ENCODE measurements at regions not wholly inside any gene's neighbourhood (a gene's known extent, or its start where the extent isn't known, plus 50 kb on each side); places are given as distances from the start of the nearest gene placed in this dataset.

DNA sequence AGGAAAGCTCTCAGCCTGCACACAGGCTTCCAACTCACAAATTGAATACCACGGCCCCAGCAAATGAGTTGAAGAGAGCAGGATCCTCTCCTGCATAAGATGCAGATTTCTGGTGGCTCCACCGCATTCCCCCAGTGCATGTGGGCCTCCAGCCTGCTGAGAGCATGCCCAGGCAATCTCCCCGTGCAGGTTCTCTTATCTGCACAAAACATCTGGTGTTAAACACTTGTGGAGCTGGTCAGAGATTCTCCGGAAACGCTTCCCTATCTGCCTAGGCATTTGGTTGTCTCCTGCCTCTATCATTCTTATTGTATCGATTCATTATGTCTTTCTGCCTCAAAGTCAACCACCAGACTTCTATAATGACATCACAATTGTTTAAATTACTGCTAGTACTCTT is 1349.0 kb upstream of the B3GALT2 start:
- Histone ChIP-seq H3K27ac (no peak overlapping the region), H3K4me1 (ENCODE audit: insufficient read depth) (peaks cover 5% of the 10 kb centered on the region), H3K9me2 (replicated peaks; ENCODE audit: insufficient read depth) (no peaks in the 10 kb centered on the region), H4K20me1 (ENCODE audit: insufficient read depth, poor library complexity, severe bottlenecking) (no peaks in the 10 kb centered on the region), H3K36me3 (replicated peaks; ENCODE audit: insufficient read depth, low read depth) (no peaks in the 10 kb centered on the region), H3K9me3 (ENCODE audit: low read depth) (no peaks in the 10 kb centered on the region), H3K4me3 (no peak overlapping the region), H3K27me3 (no peaks in the 10 kb centered on the region), H3K4me2 (no peak overlapping the region), H3K79me2 (no peaks in the 10 kb centered on the region), H2AFZ (peak overlapping the region; percentile 30)
- TF ChIP-seq EZH2 (IDR thresholded peaks at IDR 0.05; ENCODE audit: borderline replicate concordance): no peak
- TF ChIP-seq, protein P1, sequence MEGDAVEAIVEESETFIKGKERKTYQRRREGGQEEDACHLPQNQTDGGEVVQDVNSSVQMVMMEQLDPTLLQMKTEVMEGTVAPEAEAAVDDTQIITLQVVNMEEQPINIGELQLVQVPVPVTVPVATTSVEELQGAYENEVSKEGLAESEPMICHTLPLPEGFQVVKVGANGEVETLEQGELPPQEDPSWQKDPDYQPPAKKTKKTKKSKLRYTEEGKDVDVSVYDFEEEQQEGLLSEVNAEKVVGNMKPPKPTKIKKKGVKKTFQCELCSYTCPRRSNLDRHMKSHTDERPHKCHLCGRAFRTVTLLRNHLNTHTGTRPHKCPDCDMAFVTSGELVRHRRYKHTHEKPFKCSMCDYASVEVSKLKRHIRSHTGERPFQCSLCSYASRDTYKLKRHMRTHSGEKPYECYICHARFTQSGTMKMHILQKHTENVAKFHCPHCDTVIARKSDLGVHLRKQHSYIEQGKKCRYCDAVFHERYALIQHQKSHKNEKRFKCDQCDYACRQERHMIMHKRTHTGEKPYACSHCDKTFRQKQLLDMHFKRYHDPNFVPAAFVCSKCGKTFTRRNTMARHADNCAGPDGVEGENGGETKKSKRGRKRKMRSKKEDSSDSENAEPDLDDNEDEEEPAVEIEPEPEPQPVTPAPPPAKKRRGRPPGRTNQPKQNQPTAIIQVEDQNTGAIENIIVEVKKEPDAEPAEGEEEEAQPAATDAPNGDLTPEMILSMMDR (IDR thresholded peaks at IDR 0.05; ENCODE audit: poor library complexity): no peak
- TF ChIP-seq EZH2phosphoT487 (IDR thresholded peaks at IDR 0.05; ENCODE audit: low read depth, severe bottlenecking, unreplicated experiment): no peak
- 25% methylated on average over 6 of the region's 6 CpGs for WGBS (ENCODE audit: low lambda C conversion rate, missing lambda C conversion rate)
- DNase-seq (ENCODE audit: low spot score): peak; percentile 16

DNA sequence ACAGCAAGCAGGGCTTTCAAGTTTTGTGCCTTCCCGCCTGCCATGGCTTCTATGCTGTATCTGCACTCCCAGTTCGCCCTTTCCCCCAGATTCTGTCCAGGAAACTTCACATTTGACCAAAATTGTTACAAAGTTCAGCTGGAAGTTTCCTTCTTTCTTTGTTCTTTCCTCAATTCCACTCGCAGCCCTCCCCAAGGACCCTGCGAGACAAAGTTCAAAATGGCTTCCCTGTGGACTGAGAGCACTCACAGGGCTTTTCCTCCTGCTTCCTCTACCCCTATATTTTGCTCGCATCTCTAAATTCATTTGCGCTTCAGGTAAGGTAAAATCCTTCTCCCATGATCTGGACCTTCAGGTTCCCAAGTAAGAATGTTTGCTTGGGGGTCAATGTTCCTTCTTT is 1348.4 kb upstream of the B3GALT2 start:
- Histone ChIP-seq H3K27me3 (no peaks in the 10 kb centered on the region), H3K4me1 (ENCODE audit: insufficient read depth) (peaks cover 5% of the 10 kb centered on the region), H4K20me1 (ENCODE audit: insufficient read depth, poor library complexity, severe bottlenecking) (no peaks in the 10 kb centered on the region), H3K9me2 (replicated peaks; ENCODE audit: insufficient read depth) (no peaks in the 10 kb centered on the region), H3K27ac (no peak overlapping the region), H3K9me3 (ENCODE audit: low read depth) (no peaks in the 10 kb centered on the region), H2AFZ (peak overlapping the region; percentile 30), H3K36me3 (replicated peaks; ENCODE audit: insufficient read depth, low read depth) (no peaks in the 10 kb centered on the region), H3K4me2 (no peak overlapping the region), H3K4me3 (no peak overlapping the region), H3K79me2 (no peaks in the 10 kb centered on the region)
- WGBS (ENCODE audit: low lambda C conversion rate, missing lambda C conversion rate): 81% methylated on average over 6 of the region's 6 CpGs
- TF ChIP-seq, protein P1 (IDR thresholded peaks at IDR 0.05; ENCODE audit: poor library complexity): no peak
- no peak for TF ChIP-seq EZH2phosphoT487 (IDR thresholded peaks at IDR 0.05; ENCODE audit: low read depth, severe bottlenecking, unreplicated experiment)
- no peak for TF ChIP-seq EZH2 (IDR thresholded peaks at IDR 0.05; ENCODE audit: borderline replicate concordance)
- DNase-seq (ENCODE audit: low spot score): no peak

DNA sequence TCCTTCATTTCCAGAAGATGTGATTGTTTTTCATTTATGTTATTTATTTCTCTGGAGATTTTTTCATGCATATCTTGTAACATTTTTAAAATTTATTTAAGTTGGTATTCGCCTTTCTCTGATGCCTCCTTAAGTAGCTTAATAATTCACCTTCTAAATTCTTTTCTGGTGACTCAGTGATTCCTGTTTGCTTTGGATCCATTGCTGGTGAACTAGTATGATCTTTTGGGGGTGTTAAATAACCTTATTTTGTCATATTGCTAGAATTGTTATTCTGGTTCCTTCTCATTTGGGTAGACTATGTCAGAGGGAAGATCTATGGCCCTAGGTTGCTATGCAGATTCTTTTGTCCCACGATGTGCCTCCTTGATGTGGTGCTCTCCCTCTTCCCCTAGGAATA is 1347.2 kb upstream of the B3GALT2 start:
- no peaks in the 10 kb centered on the region for H4K20me1 ChIP-seq (ENCODE audit: insufficient read depth, poor library complexity, severe bottlenecking)
- 90% methylated on average over 2 of the region's 2 CpGs for WGBS (ENCODE audit: low lambda C conversion rate, missing lambda C conversion rate)
- no peak overlapping the region for H3K4me3 ChIP-seq
- H3K27ac ChIP-seq: no peak overlapping the region
- no peaks in the 10 kb centered on the region for H3K36me3 ChIP-seq (replicated peaks; ENCODE audit: insufficient read depth, low read depth)
- no peak for DNase-seq (ENCODE audit: low spot score)
- no peaks in the 10 kb centered on the region for H3K9me2 ChIP-seq (replicated peaks; ENCODE audit: insufficient read depth)
- no peaks in the 10 kb centered on the region for H3K79me2 ChIP-seq
- H2AFZ ChIP-seq: no peak overlapping the region
- H3K4me1 ChIP-seq (ENCODE audit: insufficient read depth): peaks cover 5% of the 10 kb centered on the region
- H3K27me3 ChIP-seq: no peaks in the 10 kb centered on the region
- H3K4me2 ChIP-seq: no peak overlapping the region
- no peaks in the 10 kb centered on the region for H3K9me3 ChIP-seq (ENCODE audit: low read depth)
- TF ChIP-seq, protein P1 (IDR thresholded peaks at IDR 0.05; ENCODE audit: poor library complexity): no peak
- TF ChIP-seq EZH2phosphoT487 (IDR thresholded peaks at IDR 0.05; ENCODE audit: low read depth, severe bottlenecking, unreplicated experiment): no peak
- TF ChIP-seq EZH2 (IDR thresholded peaks at IDR 0.05; ENCODE audit: borderline replicate concordance): no peak

DNA sequence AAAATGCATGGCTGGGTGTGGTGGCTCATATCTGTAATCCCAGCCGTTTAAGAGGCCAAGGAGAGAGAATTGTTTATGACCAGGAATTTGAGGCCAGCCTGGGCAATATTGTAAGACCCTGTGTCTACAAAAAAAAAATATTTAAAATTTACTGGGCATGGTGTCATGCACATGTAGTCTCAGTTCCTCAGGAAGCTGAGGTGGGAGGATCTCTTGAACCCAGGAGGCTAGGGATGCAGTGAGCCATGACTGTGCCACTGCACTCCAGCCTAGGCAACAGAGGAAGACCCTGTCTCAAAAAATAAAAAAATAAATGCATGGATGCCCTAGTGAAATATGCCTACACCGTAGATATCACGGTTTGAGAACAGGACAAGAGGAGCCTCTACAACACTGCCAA is 1331.2 kb upstream of the B3GALT2 start:
- Histone ChIP-seq H3K4me2 (no peak overlapping the region), H4K20me1 (ENCODE audit: insufficient read depth, poor library complexity, severe bottlenecking) (no peaks in the 10 kb centered on the region), H3K27me3 (no peaks in the 10 kb centered on the region), H3K27ac (no peak overlapping the region), H2AFZ (no peak overlapping the region), H3K4me3 (no peak overlapping the region), H3K9me2 (replicated peaks; ENCODE audit: insufficient read depth) (no peaks in the 10 kb centered on the region), H3K36me3 (replicated peaks; ENCODE audit: insufficient read depth, low read depth) (no peaks in the 10 kb centered on the region), H3K9me3 (ENCODE audit: low read depth) (no peaks in the 10 kb centered on the region), H3K4me1 (ENCODE audit: insufficient read depth) (no peaks in the 10 kb centered on the region), H3K79me2 (no peaks in the 10 kb centered on the region)
- 77% methylated on average over 3 of the region's 3 CpGs for WGBS (ENCODE audit: low lambda C conversion rate, missing lambda C conversion rate)
- TF ChIP-seq, protein P1 (IDR thresholded peaks at IDR 0.05; ENCODE audit: poor library complexity): no peak
- TF ChIP-seq EZH2phosphoT487 (IDR thresholded peaks at IDR 0.05; ENCODE audit: low read depth, severe bottlenecking, unreplicated experiment) (no peak), EZH2 (IDR thresholded peaks at IDR 0.05; ENCODE audit: borderline replicate concordance) (no peak)
- no peak for DNase-seq (ENCODE audit: low spot score)
